ENCODE measurements at regions not wholly inside any gene's neighbourhood (a gene's known extent, or its start where the extent isn't known, plus 50 kb on each side); places are given as distances from the start of the nearest gene placed in this dataset.

DNA sequence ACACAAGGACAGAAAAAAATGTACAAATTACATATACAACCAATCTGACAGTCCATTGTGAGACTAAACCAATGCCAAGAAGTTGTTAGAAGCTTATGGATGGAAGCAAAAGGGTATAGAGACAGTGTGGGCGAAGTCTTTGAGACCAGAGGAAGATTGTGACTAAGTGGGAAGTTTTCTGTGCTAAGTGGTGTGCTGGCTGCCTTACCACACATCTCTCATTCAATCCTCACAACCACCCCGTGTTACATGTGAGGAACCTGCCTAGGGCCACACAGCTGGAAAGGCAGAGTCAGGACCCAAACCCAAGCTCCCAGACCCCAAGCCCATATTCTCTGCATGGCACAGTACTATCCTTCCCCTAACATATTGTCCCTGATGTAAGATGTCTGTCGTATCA is 53.5 kb upstream of the DUSP10 start:
- TF ChIP-seq CTCF (IDR thresholded peaks at IDR 0.05; ENCODE audit: low read depth, low read length, missing control alignments) = no peak
- no peak for DNase-seq (ENCODE audit: extremely low read depth, low read depth)
- H3K4me3 ChIP-seq (replicated peaks; ENCODE audit: low read depth, low read length) = no peak overlapping the region

GRCh38 chr1:221794935-221795334 is 53.0 kb upstream of the DUSP10 start:
- TF ChIP-seq CTCF (IDR thresholded peaks at IDR 0.05; ENCODE audit: low read depth, low read length, missing control alignments) = no peak
- no peak for DNase-seq (ENCODE audit: extremely low read depth, low read depth)
- no peak overlapping the region for H3K4me3 ChIP-seq (replicated peaks; ENCODE audit: low read depth, low read length)

DNA sequence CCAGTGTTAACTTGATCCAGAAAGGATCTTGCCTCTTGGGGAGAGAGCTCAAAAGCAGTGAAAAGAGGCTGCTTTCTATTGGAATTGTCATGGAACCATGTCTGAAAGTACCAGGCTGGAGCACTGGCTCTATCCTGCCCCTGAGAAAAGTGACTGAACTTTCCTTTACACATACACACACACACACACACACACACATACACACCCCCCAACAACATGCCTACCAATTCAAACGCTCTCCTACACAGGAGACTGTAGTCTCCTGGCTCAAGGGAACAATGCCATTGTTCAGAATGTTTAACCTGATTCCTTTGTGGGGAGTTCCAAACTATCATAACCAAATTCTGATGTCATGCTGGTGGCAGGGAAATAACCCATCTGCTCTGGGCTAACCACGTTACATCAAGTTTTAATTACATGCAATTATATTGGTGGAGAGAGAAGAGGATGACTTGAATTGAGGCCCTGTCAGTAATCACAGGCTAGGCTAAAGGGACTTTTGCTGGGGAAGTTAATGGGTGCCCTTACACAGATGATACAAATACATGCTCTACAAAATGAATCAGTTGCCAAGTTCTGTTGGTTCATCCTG is 52.3 kb upstream of the DUSP10 start:
- no peak for DNase-seq (ENCODE audit: extremely low read depth, low read depth)
- H3K4me3 ChIP-seq (replicated peaks; ENCODE audit: low read depth, low read length) = no peak overlapping the region
- TF ChIP-seq CTCF (IDR thresholded peaks at IDR 0.05; ENCODE audit: low read depth, low read length, missing control alignments) = no peak

DNA sequence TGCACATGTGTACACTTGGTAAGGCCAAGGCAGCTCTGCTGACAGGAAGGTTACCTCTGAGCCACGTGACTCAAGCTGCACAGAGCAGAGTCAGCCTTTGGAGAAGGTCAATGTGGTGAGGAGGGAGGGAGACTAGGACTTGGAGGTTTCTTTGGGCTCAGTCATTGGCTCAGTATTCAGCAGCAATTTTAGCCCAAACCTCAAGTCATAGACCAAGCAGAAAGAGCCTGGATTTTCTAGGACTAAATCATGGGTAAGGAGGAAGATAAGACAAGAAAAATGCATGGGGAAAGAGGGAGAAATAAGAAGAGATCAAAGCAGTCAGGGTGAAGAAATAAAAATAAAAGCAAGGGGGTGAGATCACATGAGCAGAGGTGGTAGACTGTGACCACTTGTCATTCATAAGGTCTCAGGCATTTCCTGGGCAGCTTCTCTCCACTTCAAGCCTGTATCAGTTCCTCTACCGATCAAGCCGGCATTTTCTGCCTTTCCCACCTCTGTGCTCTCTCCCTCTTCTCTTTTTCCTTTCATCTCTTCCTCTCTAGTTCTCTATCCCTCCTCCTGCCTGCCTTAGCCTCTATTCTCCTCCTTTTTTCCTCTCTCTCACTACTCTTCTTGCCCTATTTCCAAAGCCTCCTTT is 51.7 kb upstream of the DUSP10 start:
- TF ChIP-seq CTCF (IDR thresholded peaks at IDR 0.05; ENCODE audit: low read depth, low read length, missing control alignments) = no peak
- H3K4me3 ChIP-seq (replicated peaks; ENCODE audit: low read depth, low read length) = no peak overlapping the region
- no peak for DNase-seq (ENCODE audit: extremely low read depth, low read depth)

DNA sequence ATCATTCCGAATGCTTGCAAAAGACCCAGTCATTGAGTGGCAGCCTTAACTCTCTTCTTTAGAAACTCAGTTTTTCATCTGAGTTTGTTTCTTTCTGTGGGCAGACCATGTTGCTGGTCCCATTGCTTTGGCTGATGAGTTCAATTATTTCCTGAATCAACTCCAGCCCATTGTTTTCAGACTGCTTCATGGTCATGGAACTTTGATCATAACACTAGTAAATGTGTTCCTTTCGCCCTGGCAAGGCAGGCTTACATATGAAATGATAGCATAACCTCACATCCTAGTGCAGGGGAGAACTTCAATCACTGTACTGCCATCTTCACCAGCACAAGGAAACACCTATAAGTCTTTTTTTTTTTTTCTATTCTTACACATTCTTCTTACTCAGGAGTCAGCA is 50.0 kb upstream of the DUSP10 start:
- TF ChIP-seq CTCF (IDR thresholded peaks at IDR 0.05; ENCODE audit: low read depth, low read length, missing control alignments) = no peak
- H3K4me3 ChIP-seq (replicated peaks; ENCODE audit: low read depth, low read length) = no peak overlapping the region
- DNase-seq (ENCODE audit: extremely low read depth, low read depth) = no peak

Measured in HFF-Myc (cell line).